H1 (cell line): ENCODE measurements at regions not wholly inside any gene's neighbourhood (a gene's known extent, or its start where the extent isn't known, plus 50 kb on each side); places are given as distances from the start of the nearest gene placed in this dataset.

Source experiments
- CTCF ChIA-PET: fragments of 300-600 bp; sonication (Branson Sonifier 250); formaldehyde crosslinking; loops from one replicate; lab custom pipeline; 2021; ENCODE audit not compliant: partially characterized antibody; lab: Charles Lee
- POLR2A ChIA-PET: fragments of 300-600 bp; sonication (Branson Sonifier 250); formaldehyde crosslinking; loops from one replicate; lab custom pipeline; 2021; ENCODE audit warnings: inconsistent platforms; ENCODE audit not compliant: partially characterized antibody; lab: Charles Lee
- DNase-seq, 2 experiments: peaks; one replicate each; pipeline versions ENCODE4 v3.0.0 to v3.0.0-alpha.2; 2010 to 2022; ENCODE audit warnings: low spot score in 2 of 2, low read depth in 1 of 2, mixed read lengths in 1 of 2
- FAIRE-seq: peaks from 2 replicates; lab custom pipeline; 2011; peaks lifted over from hg19 to GRCh38; lab: Jason Lieb, UNC
- H2AFZ ChIP-seq: 2 replicates; pipeline ENCODE4 v1.8.1; 2012; ENCODE audit warnings: low read length, inconsistent platforms
- H2AK5ac ChIP-seq: 2 replicates; pipeline ENCODE4 v1.6.1; 2013; ENCODE audit warnings: low read depth, low read length
- H2BK120ac ChIP-seq: replicated peaks from 2 replicates; pipeline ENCODE3; 2013; ENCODE audit warnings: low read depth, low read length, inconsistent platforms
- H2BK12ac ChIP-seq: 2 replicates; pipeline ENCODE4 v1.6.1; 2013; ENCODE audit warnings: low read depth, low read length
- H2BK15ac ChIP-seq: 2 replicates; pipeline ENCODE4 v1.6.1; 2013; ENCODE audit warnings: low read length
- H2BK20ac ChIP-seq: 2 replicates; pipeline ENCODE4 v1.6.1; 2013; ENCODE audit warnings: low read length
- H2BK5ac ChIP-seq: 2 replicates; pipeline ENCODE4 v1.6.1; 2013; ENCODE audit warnings: low read depth, low read length
- H3K14ac ChIP-seq: 2 replicates; pipeline ENCODE4 v1.6.1; 2013; ENCODE audit warnings: inconsistent platforms; ENCODE audit not compliant: insufficient read length
- H3K18ac ChIP-seq: 2 replicates; pipeline ENCODE4 v1.6.1; 2013; ENCODE audit warnings: low read length; ENCODE audit errors: extremely low read depth
- H3K23ac ChIP-seq: 2 replicates; pipeline ENCODE4 v1.6.1; 2013; ENCODE audit warnings: inconsistent platforms; ENCODE audit not compliant: insufficient read length
- H3K23me2 ChIP-seq: 2 replicates; pipeline ENCODE4 v1.6.1; 2013; ENCODE audit warnings: low read depth, low read length
- H3K27ac ChIP-seq: 2 replicates; pipeline ENCODE4 v1.6.1; 2011; ENCODE audit warnings: low read depth, low read length, inconsistent platforms
- H3K27me3 ChIP-seq, 4 experiments: replicated peaks in 1 of 4; 1 replicate in 1 of 4; 2 replicates in 3 of 4; pipeline versions ENCODE4 v1.6.1 to v1.8.1; 2011 to 2013; ENCODE audit warnings: low read length in 3 of 4, mild to moderate bottlenecking in 3 of 4, inconsistent platforms in 2 of 4, mixed read lengths in 2 of 4, moderate library complexity in 1 of 4; ENCODE audit not compliant: control insufficient read depth in 3 of 4, insufficient read depth in 3 of 4; ENCODE audit errors: extremely low read depth in 1 of 4
- H3K36me3 ChIP-seq, 4 experiments: 2 replicates each; pipeline versions ENCODE4 v1.6.1 to v1.8.1; 2011 to 2013; ENCODE audit warnings: mild to moderate bottlenecking in 4 of 4, low read length in 3 of 4, moderate library complexity in 2 of 4, control low read depth in 1 of 4, inconsistent platforms in 1 of 4; ENCODE audit not compliant: insufficient read depth in 4 of 4, control insufficient read depth in 2 of 4
- H3K4ac ChIP-seq: replicated peaks from 2 replicates; pipeline ENCODE3; 2013; ENCODE audit warnings: low read length, low read depth, mixed read lengths, inconsistent platforms; ENCODE audit not compliant: insufficient read length
- H3K4me1 ChIP-seq, 4 experiments: replicated peaks in 1 of 4; 1 replicate in 1 of 4; 2 replicates in 3 of 4; pipeline versions ENCODE4 v1.6.1 to v1.8.1; 2011 to 2013; ENCODE audit warnings: low read length in 3 of 4, inconsistent platforms in 2 of 4, mixed read lengths in 1 of 4; ENCODE audit not compliant: insufficient read depth in 4 of 4, control insufficient read depth in 3 of 4
- H3K4me2 ChIP-seq, 2 experiments: 2 replicates each; pipeline versions ENCODE4 v1.6.1 to v1.8.1; 2011 to 2013; ENCODE audit warnings: low read depth in 2 of 2, low read length in 2 of 2, control low read depth in 1 of 2, inconsistent platforms in 1 of 2, mild to moderate bottlenecking in 1 of 2; ENCODE audit not compliant: insufficient read depth in 1 of 2
- H3K4me3 ChIP-seq, 4 experiments: fragments of 200-600, 300-600 bp in 1 of 4; sonication (generic), shearing (Covaris generic), sonication (Bioruptor Twin) in 1 of 4; 2 replicates each; pipeline versions ENCODE4 v1.5.1 to v1.8.1; 2011 to 2016; ENCODE audit warnings: low read length in 4 of 4, low read depth in 3 of 4, control low read depth in 2 of 4, inconsistent platforms in 2 of 4, mild to moderate bottlenecking in 2 of 4, mixed read lengths in 1 of 4, moderate library complexity in 1 of 4; ENCODE audit not compliant: insufficient read depth in 2 of 4; ENCODE audit errors: extremely low read depth in 1 of 4
- H3K56ac ChIP-seq: replicated peaks from 2 replicates; pipeline ENCODE3; 2013; ENCODE audit warnings: low read depth, mild to moderate bottlenecking, mixed read lengths, low read length, inconsistent platforms; ENCODE audit not compliant: insufficient read length
- H3K79me1 ChIP-seq: 2 replicates; pipeline ENCODE4 v1.6.1; 2013; ENCODE audit warnings: low read depth, low read length, control low read depth
- H3K79me2 ChIP-seq, 2 experiments: 2 replicates each; pipeline versions ENCODE4 v1.6.1 to v1.8.1; 2012 to 2013; ENCODE audit warnings: low read length in 2 of 2, mild to moderate bottlenecking in 2 of 2, inconsistent platforms in 1 of 2; ENCODE audit not compliant: insufficient read depth in 2 of 2, control insufficient read depth in 1 of 2
- H3K9ac ChIP-seq, 4 experiments: replicated peaks in 1 of 4; 1 replicate in 1 of 4; 2 replicates in 3 of 4; pipeline versions ENCODE4 v1.6.1 to v1.8.1; 2011 to 2013; ENCODE audit warnings: low read depth in 3 of 4, low read length in 3 of 4, control low read depth in 2 of 4, mild to moderate bottlenecking in 2 of 4, moderate library complexity in 2 of 4, inconsistent platforms in 1 of 4; ENCODE audit errors: extremely low read depth in 1 of 4
- H3K9me3 ChIP-seq, 2 experiments: 2 replicates each; pipeline versions ENCODE4 v1.6.1 to v1.8.1; 2012 to 2013; ENCODE audit warnings: mild to moderate bottlenecking in 2 of 2, moderate library complexity in 2 of 2, control low read depth in 1 of 2, inconsistent platforms in 1 of 2, low read depth in 1 of 2, low read length in 1 of 2, mixed read lengths in 1 of 2; ENCODE audit not compliant: insufficient read depth in 2 of 2
- H4K20me1 ChIP-seq, 2 experiments: replicated peaks in 1 of 2; 2 replicates each; pipeline versions ENCODE3 to v1.8.1; 2011 to 2013; ENCODE audit warnings: inconsistent platforms in 2 of 2, low read length in 2 of 2, mild to moderate bottlenecking in 1 of 2; ENCODE audit not compliant: insufficient read depth in 2 of 2, control insufficient read depth in 1 of 2
- H4K5ac ChIP-seq: 2 replicates; pipeline ENCODE4 v1.6.1; 2013; ENCODE audit warnings: low read length, low read depth, mixed read lengths, inconsistent platforms; ENCODE audit not compliant: insufficient read length
- H4K8ac ChIP-seq: 2 replicates; pipeline ENCODE4 v1.8.0; 2013; ENCODE audit warnings: mild to moderate bottlenecking, moderate library complexity, low read length, inconsistent platforms; ENCODE audit not compliant: insufficient read depth; ENCODE audit errors: extremely low read depth
- H4K91ac ChIP-seq: replicated peaks from 2 replicates; pipeline ENCODE3; 2013; ENCODE audit warnings: low read length, mixed read lengths, inconsistent platforms; ENCODE audit not compliant: insufficient read length
- ATF2 ChIP-seq: IDR thresholded peaks from 2 replicates; pipeline ENCODE4 v1.6.1; 2012; ENCODE audit warnings: low read length, inconsistent platforms
- CEBPB ChIP-seq: IDR thresholded peaks from 2 replicates; pipeline ENCODE4 v1.6.1; 2012; ENCODE audit warnings: low read depth, low read length
- CHD2 ChIP-seq: IDR thresholded peaks from 2 replicates; pipeline ENCODE4 v1.6.1; 2012; ENCODE audit warnings: low read length, improper control_type of control experiment
- EP300 ChIP-seq, 2 experiments: IDR thresholded peaks; 1 replicate in 1 of 2; 2 replicates in 1 of 2; pipeline ENCODE4 v1.6.1; 2011 to 2012; ENCODE audit warnings: low read depth in 2 of 2, low read length in 2 of 2, mild to moderate bottlenecking in 2 of 2, borderline replicate concordance in 1 of 2, inconsistent platforms in 1 of 2, moderate library complexity in 1 of 2
- EZH2 ChIP-seq: fragments of 200-600 bp; sonication (generic); IDR thresholded peaks from 2 replicates; pipeline ENCODE4 v1.7.1; 2012; ENCODE audit warnings: low read depth, mild to moderate bottlenecking, moderate library complexity, low read length, inconsistent platforms; ENCODE audit not compliant: severe bottlenecking
- JUN ChIP-seq: IDR thresholded peaks from 2 replicates; pipeline ENCODE4 v1.6.1; 2011; ENCODE audit warnings: low read depth, mild to moderate bottlenecking, improper control_type of control experiment, low read length
- JUND ChIP-seq: IDR thresholded peaks from 2 replicates; pipeline ENCODE4 v1.6.1; 2011; ENCODE audit warnings: mild to moderate bottlenecking, improper control_type of control experiment, low read length
- KDM4A ChIP-seq: IDR thresholded peaks from one replicate; pipeline ENCODE4 v1.7.1; 2012; ENCODE audit warnings: low read depth, mild to moderate bottlenecking, moderate library complexity, low read length, inconsistent platforms; ENCODE audit not compliant: severe bottlenecking
- NANOG ChIP-seq: IDR thresholded peaks from 2 replicates; pipeline ENCODE4 v1.6.1; 2011; ENCODE audit warnings: low read length, low read depth, mild to moderate bottlenecking, inconsistent platforms; ENCODE audit not compliant: insufficient read depth, poor library complexity, severe bottlenecking
- RFX5 ChIP-seq: IDR thresholded peaks from 2 replicates; pipeline ENCODE4 v1.6.1; 2011; ENCODE audit warnings: low read depth, low read length, improper control_type of control experiment, borderline replicate concordance
- SAP30 ChIP-seq: fragments of 300-600 bp; sonication (generic); IDR thresholded peaks from 2 replicates; pipeline ENCODE4 v1.7.1; 2012; ENCODE audit warnings: low read length, moderate library complexity, mild to moderate bottlenecking, inconsistent platforms; ENCODE audit not compliant: insufficient read depth, insufficient replicate concordance
- SIN3A ChIP-seq, 2 experiments: IDR thresholded peaks in 1 of 2; conservative IDR thresholded peaks in 1 of 2; 2 replicates each; pipeline ENCODE4 v1.6.1; 2011 to 2012; ENCODE audit warnings: low read length in 2 of 2, improper control_type of control experiment in 1 of 2, low read depth in 1 of 2, mild to moderate bottlenecking in 1 of 2
- TAF1 ChIP-seq: IDR thresholded peaks from 2 replicates; pipeline ENCODE4 v1.6.1; 2011; ENCODE audit warnings: mild to moderate bottlenecking, low read depth, low read length
- YY1 ChIP-seq: IDR thresholded peaks from 2 replicates; pipeline ENCODE4 v1.6.1; 2011; ENCODE audit warnings: low read depth, mild to moderate bottlenecking, low read length

- no peak for TF ChIP-seq ATF2
- no peak for TF ChIP-seq SIN3A (conservative IDR thresholded peaks at IDR 0.05 in 1 of 2, IDR thresholded peaks at IDR 0.05 in 1 of 2; ENCODE audit: low read depth in 1 of 2, low read length in 2 of 2)
- TF ChIP-seq CEBPB: no peak
- TF ChIP-seq EZH2: no peak
- no peak for TF ChIP-seq JUN
- TF ChIP-seq NANOG: no peak
- TF ChIP-seq RFX5: no peak
- no peak for TF ChIP-seq SAP30
- TF ChIP-seq EP300 (IDR thresholded peaks at IDR 0.05; ENCODE audit: borderline replicate concordance in 1 of 2, low read depth in 2 of 2, low read length in 2 of 2): no peak
- no peak for TF ChIP-seq CHD2
- no peak for TF ChIP-seq KDM4A
- no peak for TF ChIP-seq YY1
- no peak for TF ChIP-seq TAF1
- no peak for TF ChIP-seq JUND
- Histone ChIP-seq H2AK5ac (no peak overlapping the region), H2BK15ac (no peak overlapping the region), H3K79me2 (no peaks in the 10 kb centered on the region), H3K4me1 (no peaks in the 10 kb centered on the region), H2BK12ac (no peak overlapping the region), H3K27ac (no peak overlapping the region), H3K4me2 (no peak overlapping the region), H3K23me2 (no peaks in the 10 kb centered on the region; the same call in 1 of the 2 replicates), H3K27me3 (no peaks in the 10 kb centered on the region), H2BK5ac (no peak overlapping the region), H3K14ac (no peak overlapping the region), H3K9ac (no peak overlapping the region), H3K9me3 (no peaks in the 10 kb centered on the region), H2BK120ac (no peak overlapping the region), H2BK20ac (no peak overlapping the region), H3K18ac (no peak overlapping the region), H4K5ac (no peak overlapping the region), H3K36me3 (no peaks in the 10 kb centered on the region), H3K4ac (no peak overlapping the region), H4K8ac (no peak overlapping the region), H3K79me1 (no peaks in the 10 kb centered on the region), H2AFZ (no peak overlapping the region), H3K4me3 (no peak overlapping the region), H4K91ac (no peak overlapping the region), H3K56ac (no peak overlapping the region), H4K20me1 (no peaks in the 10 kb centered on the region), H3K23ac (no peak overlapping the region)
- FAIRE-seq: no peak
- ChIA-PET POLR2A (no interaction called here), CTCF (interaction anchor here (0.6 kb wide), 1 partner anchor 457 kb away, joined by 3 read pairs; no protein-coding TSS in a partner anchor)
- DNase-seq: no peak
Observed at GRCh38 chr6:82597201-82597600, 233.6 kb downstream of the TPBG start.
